HS-27A (cell line): ENCODE measurements at regions not wholly inside any gene's neighbourhood (a gene's known extent, or its start where the extent isn't known, plus 50 kb on each side); places are given as distances from the start of the nearest gene placed in this dataset.

Experiments used
- DNase-seq: peaks from one replicate; pipeline ENCODE4 v3.0.0-alpha.2; 2012; ENCODE audit warnings: low read depth, missing footprints

GRCh38 chr4:165668694-165669093, 204.3 kb upstream of the TLL1 start:
- no peak for DNase-seq

GRCh38 chr4:165677081-165677480, 196.0 kb upstream of the TLL1 start:
- no peak for DNase-seq

- DNase-seq = no peak
Measured at GRCh38 chr4:165678236-165678935, 194.7 kb upstream of the TLL1 start.

- no peak for DNase-seq
Measured at GRCh38 chr4:165678936-165679325, 194.1 kb upstream of the TLL1 start.

DNA sequence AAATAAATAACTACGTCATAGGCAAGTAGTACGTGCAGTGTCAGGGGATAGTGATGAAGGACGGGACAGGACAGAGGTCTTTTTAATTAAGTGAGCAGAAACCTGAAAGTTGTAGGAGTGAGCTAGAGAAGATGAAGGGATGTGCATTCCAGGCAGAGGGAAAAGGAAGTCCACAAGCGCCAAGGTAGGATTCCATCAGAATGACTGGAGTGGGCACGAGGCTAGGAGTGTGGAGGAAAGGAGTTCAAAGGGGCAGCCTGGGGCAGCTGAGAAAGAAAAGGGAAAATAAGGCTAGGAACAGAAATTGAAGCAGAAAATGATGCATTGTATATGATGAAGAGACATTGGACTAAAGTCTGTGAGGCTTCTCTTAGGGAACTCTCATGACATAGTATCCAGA, 192.2 kb upstream of the TLL1 start:
- DNase-seq = no peak

DNA sequence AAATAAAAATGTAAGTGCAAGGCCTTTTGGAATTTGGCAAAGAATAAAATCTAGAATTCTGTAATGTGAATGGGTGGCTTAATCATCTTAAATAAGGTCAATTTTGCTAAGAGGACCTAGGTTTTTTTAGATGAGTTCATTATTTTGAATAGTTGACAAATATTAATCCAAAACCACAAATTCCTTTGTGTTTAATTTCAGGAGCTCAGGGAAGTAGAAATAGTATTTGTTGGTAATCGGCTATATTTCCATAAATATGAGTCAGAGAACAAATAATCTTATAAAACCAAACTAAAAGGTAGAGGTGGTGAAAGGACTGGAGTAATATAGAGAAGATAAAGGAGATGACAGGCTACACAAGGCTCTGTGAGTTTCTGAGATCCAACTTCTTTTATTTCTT, 190.4 kb upstream of the TLL1 start:
- no peak for DNase-seq

DNA sequence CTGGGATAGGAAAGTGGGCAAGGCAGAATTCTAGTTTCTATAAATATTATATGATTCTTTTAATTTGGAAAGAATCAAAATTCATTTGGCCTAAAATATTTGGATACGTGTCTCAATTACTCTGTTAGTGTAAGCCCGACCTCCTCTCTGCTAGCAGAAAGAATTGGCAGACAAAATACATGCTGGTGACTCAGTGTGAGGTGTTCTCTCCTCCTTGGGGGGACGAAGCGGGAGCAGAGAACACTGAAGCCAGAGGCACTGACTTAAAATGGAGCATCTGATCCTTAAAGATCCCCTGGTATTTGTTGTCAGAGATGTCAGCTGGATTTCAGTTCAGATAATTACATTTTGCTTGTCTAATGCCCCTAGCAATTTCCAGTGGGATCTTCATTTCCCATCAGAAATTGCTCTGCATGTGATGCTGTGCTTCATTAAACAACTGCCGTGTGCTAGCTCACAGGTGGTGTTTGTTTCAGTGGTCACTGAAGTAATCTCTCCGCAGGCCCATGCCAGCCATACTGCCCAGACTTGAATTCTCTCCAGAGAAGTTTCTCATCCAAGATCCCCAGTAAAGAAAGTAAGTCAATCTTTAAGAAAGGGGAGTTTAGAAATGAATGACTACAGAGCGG, 188.7 kb upstream of the TLL1 start:
- DNase-seq = peak; percentile 38

GRCh38 chr4:165686756-165687155, 186.3 kb upstream of the TLL1 start:
- no peak for DNase-seq

DNA sequence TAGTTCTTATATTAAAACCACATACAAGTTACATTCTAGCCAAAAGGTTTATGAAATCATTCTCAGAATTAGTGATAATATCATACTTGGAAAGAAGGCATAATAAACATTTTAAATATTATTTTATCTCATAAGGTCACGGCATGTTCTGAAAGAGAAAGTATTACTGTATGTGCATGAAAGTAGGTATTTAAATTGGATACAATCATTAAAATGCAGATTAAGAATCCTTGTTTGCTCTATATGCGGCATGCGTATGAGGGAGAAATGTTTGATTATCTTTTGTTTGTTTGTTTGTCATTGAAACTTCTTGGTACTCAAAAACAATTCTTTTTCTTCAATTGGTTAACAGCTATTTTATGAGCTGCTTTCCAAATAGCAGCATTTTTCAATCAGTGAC, 183.9 kb upstream of the TLL1 start:
- no peak for DNase-seq

- DNase-seq = no peak
Measured at GRCh38 chr4:165692082-165692481, 181.0 kb upstream of the TLL1 start.

GRCh38 chr4:165698272-165698671, 174.8 kb upstream of the TLL1 start:
- no peak for DNase-seq

DNA sequence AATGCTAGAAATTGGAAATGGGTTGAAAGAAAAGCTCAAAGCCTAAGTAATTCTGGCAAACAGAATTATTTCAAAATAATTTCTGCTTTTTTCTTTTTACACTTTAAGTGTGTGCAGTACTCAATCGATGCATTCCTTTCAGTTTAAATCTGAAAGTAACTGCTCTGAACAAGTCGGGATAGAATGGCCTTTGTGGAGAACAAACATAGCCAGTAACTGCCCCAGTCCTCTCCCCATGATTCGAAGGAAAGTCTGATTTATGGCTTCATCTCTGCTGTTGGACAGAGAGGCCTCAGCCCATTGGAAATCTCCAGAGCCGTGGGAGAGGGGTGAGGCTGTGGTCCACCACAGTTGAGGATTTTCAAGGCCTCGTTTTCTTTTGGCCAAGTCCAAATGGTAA, 174.0 kb upstream of the TLL1 start:
- DNase-seq = no peak

DNA sequence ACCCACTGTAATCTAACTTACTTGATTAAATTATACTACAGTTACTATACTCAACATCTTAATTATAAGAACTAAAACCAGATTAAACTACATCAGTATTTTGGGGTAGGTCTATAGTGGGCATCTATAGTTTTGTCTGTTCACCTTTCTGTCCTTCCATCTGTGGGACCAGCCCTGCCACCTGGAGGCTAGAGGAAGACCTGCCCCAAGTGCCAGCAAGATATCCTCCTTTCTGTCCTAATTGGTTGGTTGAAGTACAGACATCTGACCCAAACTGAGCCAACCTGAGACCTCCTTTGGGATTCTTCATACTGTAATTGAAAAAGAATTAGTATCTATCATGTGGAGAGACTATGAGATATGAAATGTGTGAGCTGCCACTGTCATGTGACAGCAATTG, 172.2 kb upstream of the TLL1 start:
- DNase-seq = no peak

DNA sequence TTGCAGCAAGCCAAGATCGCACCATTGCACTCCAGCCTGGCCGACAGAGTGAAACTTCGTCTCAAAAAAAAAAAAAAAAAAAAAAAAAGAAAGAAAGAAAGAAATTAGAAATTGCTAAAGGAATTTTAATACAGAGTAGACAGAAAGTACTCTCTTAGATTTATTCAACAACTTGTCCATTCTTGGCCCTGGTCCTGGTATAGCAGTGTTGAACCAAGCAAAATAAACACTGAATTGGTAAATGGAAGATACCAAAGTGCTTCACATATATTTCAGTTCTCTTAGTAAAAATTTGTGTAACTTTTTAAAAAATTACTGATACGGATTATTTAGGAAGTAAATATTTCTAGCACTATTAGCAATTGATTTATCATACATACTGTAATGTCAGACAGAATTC, 165.9 kb upstream of the TLL1 start:
- no peak for DNase-seq

DNA sequence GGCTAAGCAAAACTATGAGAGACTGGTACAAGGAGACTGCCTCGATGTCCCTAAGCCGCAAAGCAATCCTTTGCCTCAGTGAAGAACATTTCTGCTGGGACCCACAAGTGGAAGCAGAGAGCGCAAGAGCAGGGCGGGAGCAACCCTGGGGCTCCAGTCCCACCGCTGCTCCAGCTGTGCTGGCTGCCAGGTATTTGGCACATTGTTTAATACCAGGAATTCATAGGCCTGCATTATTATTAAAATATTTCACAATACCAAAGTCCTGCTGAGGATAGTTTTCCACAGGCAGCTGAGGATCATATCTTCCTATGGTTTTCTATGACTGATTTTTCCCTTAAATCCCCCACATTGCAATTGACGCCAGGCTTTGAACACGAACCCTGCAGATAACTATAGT, 163.5 kb upstream of the TLL1 start:
- no peak for DNase-seq

DNA sequence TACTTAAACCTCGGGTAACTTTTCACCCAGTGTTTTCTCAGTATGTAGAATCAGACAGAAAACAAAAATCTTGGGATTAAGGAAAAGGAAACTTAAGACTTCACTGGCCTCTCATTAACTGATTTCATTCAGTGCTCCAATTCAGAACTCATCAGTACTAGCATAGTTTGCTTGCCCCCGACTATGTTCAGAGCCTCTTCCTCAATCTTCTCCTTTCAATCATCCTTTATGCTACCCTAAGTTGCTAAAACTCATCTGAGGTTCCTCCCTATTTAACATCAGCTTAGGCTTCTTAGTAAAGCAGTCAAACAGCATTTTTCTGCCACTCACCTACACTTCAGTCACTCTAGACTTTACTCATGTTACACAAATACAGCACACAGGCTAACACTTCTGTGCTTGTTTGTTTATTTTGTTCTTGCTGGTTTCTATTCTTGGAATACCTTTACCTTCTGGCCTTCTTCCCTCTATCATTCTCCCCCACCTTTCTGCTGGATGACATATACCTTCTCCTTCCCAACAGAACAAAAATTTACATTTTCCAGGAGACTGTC, 163.0 kb upstream of the TLL1 start:
- DNase-seq = no peak

- DNase-seq = no peak
Measured at GRCh38 chr4:165711436-165711835, 161.6 kb upstream of the TLL1 start.

DNA sequence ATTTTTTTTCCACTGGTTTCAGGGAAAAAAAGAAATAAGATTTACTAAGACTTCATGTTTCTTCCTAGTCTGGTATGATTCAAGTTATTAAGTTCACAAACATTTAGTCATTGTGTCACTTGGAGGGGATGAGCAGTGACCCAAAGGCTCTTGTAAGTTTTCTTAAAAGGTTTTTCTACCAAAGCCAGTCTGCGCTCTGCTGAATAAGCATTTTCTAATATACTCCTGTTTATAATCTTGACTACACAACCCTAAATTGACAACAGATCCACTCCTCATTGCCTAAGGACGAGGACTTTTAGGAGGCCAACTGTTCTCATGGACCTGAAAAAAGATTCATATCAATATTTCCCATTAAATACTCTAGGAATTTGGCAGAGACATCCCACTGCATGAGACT, 161.1 kb upstream of the TLL1 start:
- DNase-seq = no peak

- no peak for DNase-seq
Measured at GRCh38 chr4:165714650-165715049, 158.4 kb upstream of the TLL1 start.

- DNase-seq = no peak
Measured at GRCh38 chr4:165715211-165715610, 157.8 kb upstream of the TLL1 start.

DNA sequence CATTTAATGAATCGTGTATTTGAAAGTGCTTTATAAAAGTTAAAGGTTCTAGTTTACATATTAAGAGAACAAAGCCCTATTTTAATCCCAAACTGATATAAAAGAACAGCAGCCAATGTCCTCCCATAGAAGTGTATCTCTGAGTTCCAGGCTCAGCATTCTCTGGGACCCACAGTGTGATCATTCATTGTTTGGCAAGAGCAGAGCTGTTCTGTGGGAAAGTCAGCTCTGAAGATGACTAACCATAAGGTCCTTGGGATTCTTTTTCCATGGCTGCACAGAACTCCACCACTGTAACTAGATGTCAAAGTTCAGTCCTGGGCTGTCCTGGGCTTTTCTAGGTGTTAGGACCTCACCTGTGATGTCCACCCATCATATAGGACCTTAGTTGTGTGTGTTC, 157.0 kb upstream of the TLL1 start:
- no peak for DNase-seq

GRCh38 chr4:165716472-165716871, 156.6 kb upstream of the TLL1 start:
- DNase-seq = no peak

DNA sequence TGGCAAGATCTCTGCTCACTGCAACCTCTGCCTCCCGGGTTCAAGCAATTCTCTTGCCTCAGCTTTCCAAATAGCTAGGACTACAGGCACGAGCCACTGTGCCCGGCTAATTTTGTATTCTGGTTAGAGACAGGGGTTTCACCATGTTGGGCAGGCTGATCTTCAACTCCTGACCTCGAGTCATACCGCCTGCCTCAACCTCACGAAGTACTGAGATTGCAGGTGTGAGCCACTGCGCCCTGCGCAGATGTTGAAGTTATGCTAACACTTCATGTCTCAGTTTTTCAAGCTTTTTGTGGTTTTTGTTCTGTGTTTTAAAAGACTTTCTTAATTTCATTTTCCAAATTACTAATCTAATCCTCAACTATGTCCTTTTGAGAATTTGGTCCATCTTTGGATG, 154.4 kb upstream of the TLL1 start:
- DNase-seq = no peak
